ENCODE measurements at regions not wholly inside any gene's neighbourhood (a gene's known extent, or its start where the extent isn't known, plus 50 kb on each side); places are given as distances from the start of the nearest gene placed in this dataset.

DNA sequence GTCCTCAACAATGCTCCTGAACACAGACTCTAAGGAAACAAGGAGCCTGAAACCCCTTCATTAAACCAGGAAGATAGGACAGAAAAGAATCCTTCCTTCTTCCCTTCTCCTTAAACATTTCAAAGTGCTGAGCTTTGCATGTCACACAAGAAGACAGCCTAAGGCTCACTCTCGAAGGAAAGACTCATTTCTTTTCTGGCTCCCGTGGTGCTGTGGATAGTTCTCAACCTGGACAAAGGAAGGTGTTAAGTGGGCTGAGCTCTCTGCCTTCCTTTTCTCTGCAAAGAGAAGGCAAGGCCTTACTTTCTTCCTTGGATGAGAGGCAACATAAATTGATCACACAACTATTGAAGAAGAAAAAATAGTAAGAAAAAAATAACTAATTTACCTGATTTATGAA, 452.4 kb upstream of the DDI1 start:
- H3K27ac ChIP-seq: no peak overlapping the region
- H3F3A ChIP-seq (ENCODE audit: insufficient read depth, low read depth): no peaks in the 10 kb centered on the region
- no peak for TF ChIP-seq EZH2 (IDR thresholded peaks at IDR 0.05; ENCODE audit: low read depth)
- TF ChIP-seq, protein P1, sequence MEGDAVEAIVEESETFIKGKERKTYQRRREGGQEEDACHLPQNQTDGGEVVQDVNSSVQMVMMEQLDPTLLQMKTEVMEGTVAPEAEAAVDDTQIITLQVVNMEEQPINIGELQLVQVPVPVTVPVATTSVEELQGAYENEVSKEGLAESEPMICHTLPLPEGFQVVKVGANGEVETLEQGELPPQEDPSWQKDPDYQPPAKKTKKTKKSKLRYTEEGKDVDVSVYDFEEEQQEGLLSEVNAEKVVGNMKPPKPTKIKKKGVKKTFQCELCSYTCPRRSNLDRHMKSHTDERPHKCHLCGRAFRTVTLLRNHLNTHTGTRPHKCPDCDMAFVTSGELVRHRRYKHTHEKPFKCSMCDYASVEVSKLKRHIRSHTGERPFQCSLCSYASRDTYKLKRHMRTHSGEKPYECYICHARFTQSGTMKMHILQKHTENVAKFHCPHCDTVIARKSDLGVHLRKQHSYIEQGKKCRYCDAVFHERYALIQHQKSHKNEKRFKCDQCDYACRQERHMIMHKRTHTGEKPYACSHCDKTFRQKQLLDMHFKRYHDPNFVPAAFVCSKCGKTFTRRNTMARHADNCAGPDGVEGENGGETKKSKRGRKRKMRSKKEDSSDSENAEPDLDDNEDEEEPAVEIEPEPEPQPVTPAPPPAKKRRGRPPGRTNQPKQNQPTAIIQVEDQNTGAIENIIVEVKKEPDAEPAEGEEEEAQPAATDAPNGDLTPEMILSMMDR (conservative IDR thresholded peaks at IDR 0.05): no peak
- no peaks in the 10 kb centered on the region for H3K9me2 ChIP-seq (ENCODE audit: insufficient read depth)
- H4K20me1 ChIP-seq (ENCODE audit: insufficient read depth): no peaks in the 10 kb centered on the region
- H3K36me3 ChIP-seq (ENCODE audit: low read depth): no peaks in the 10 kb centered on the region
- intact Hi-C loops (cut with micrococcal nuclease; ENCODE audit: unreplicated experiment): no loop called here
- no peaks in the 10 kb centered on the region for H3K79me2 ChIP-seq (ENCODE audit: low read depth)
- no peak overlapping the region for H3K4me3 ChIP-seq
- no peaks in the 10 kb centered on the region for H3K27me3 ChIP-seq (ENCODE audit: insufficient read depth, low read depth)
- no peaks in the 10 kb centered on the region; the same call in 1 of the 2 replicates for H3K4me1 ChIP-seq (replicated peaks; ENCODE audit: insufficient read depth)
- ChIA-PET POLR2A (ENCODE audit: unreplicated experiment) (no interaction called here), CTCF (no interaction called here)
- no peak overlapping the region for H3K4me2 ChIP-seq
- BruUV-seq (replicated peaks): no TSS peak
- H2AFZ ChIP-seq: no peak overlapping the region; the same call in 1 of the 2 replicates
- H3K9me3 ChIP-seq (ENCODE audit: insufficient read depth, low read depth): no peaks in the 10 kb centered on the region
- no peak for DNase-seq

DNA sequence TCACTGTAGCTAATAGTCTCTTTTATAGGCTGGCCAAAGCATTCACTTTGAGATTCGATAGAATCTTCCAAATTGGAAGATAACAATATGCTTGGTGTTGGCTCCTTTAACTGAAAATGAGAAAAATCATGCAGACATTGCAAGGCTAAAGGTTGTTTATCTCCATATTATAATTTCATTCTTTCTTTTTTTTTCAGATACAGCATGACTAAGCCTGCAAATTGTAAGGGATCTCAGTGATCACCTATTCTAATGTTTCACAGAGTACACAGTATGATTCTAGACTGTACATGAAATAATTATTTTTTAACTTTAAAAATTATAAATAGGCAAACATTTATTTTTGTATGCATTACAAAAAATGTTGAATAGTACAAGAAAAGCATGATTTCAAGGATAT, 451.7 kb upstream of the DDI1 start:
- no peaks in the 10 kb centered on the region for H3K27me3 ChIP-seq (ENCODE audit: insufficient read depth, low read depth)
- TF ChIP-seq, protein P1 (conservative IDR thresholded peaks at IDR 0.05): no peak
- no peak for TF ChIP-seq EZH2 (IDR thresholded peaks at IDR 0.05; ENCODE audit: low read depth)
- no TSS peak for BruUV-seq (replicated peaks)
- no peaks in the 10 kb centered on the region; the same call in 1 of the 2 replicates for H3K4me1 ChIP-seq (replicated peaks; ENCODE audit: insufficient read depth)
- H3K27ac ChIP-seq: no peak overlapping the region
- no peaks in the 10 kb centered on the region for H3K36me3 ChIP-seq (ENCODE audit: low read depth)
- H4K20me1 ChIP-seq (ENCODE audit: insufficient read depth): no peaks in the 10 kb centered on the region
- H3K9me2 ChIP-seq (ENCODE audit: insufficient read depth): no peaks in the 10 kb centered on the region
- intact Hi-C loops (cut with micrococcal nuclease; ENCODE audit: unreplicated experiment): no loop called here
- no peaks in the 10 kb centered on the region for H3F3A ChIP-seq (ENCODE audit: insufficient read depth, low read depth)
- ChIA-PET CTCF (no interaction called here), POLR2A (ENCODE audit: unreplicated experiment) (no interaction called here)
- H3K4me3 ChIP-seq: no peak overlapping the region
- no peak for DNase-seq
- H3K9me3 ChIP-seq (ENCODE audit: insufficient read depth, low read depth): no peaks in the 10 kb centered on the region
- no peak overlapping the region for H3K4me2 ChIP-seq
- H3K79me2 ChIP-seq (ENCODE audit: low read depth): no peaks in the 10 kb centered on the region
- no peak overlapping the region for H2AFZ ChIP-seq

DNA sequence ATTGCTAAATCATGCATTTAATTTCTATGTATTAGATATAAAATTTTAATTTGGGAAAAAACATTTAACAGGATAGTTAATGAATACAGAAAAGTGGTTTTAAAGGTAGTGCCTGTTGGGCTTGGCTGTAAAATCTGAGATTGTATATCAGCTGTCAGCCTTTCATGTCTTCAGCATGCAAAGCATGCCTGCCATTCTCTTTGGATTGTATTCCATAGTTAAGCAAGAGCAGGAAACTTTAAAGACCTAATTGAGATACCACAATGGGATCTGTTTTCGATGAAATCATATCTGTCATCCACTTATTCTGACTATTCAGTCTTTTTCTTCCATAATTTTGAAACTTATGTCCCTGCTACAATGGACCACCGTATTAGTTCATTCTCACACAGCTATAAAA, 451.0 kb upstream of the DDI1 start:
- DNase-seq: no peak
- Histone ChIP-seq H3K36me3 (ENCODE audit: low read depth) (no peaks in the 10 kb centered on the region), H3K27me3 (ENCODE audit: insufficient read depth, low read depth) (no peaks in the 10 kb centered on the region), H3K4me1 (replicated peaks; ENCODE audit: insufficient read depth) (no peaks in the 10 kb centered on the region; the same call in 1 of the 2 replicates), H3F3A (ENCODE audit: insufficient read depth, low read depth) (no peaks in the 10 kb centered on the region), H2AFZ (no peak overlapping the region), H4K20me1 (ENCODE audit: insufficient read depth) (no peaks in the 10 kb centered on the region), H3K4me2 (no peak overlapping the region), H3K9me2 (ENCODE audit: insufficient read depth) (no peaks in the 10 kb centered on the region), H3K9me3 (ENCODE audit: insufficient read depth, low read depth) (no peaks in the 10 kb centered on the region), H3K27ac (no peak overlapping the region), H3K79me2 (ENCODE audit: low read depth) (no peaks in the 10 kb centered on the region), H3K4me3 (no peak overlapping the region)
- intact Hi-C loops (cut with micrococcal nuclease; ENCODE audit: unreplicated experiment): no loop called here
- TF ChIP-seq, protein P1 (conservative IDR thresholded peaks at IDR 0.05): no peak
- TF ChIP-seq EZH2 (IDR thresholded peaks at IDR 0.05; ENCODE audit: low read depth): no peak
- ChIA-PET CTCF (no interaction called here), POLR2A (ENCODE audit: unreplicated experiment) (no interaction called here)
- no TSS peak for BruUV-seq (replicated peaks)

All from PC-9 (cell line).